Activated CD4-positive, alpha-beta memory T cell treated with anti-CD3 and anti-CD28 coated beads, Interleukin-2, amount 10 ng/mL, durations not matched to agents 7 days and 5 days (primary cell): ENCODE measurements at regions not wholly inside any gene's neighbourhood (a gene's known extent, or its start where the extent isn't known, plus 50 kb on each side); places are given as distances from the start of the nearest gene placed in this dataset.

Experiments
- CTCF ChIA-PET: fragments of 350-600 bp; sonication (Branson Sonifier 250); formaldehyde crosslinking; loops from one replicate; lab custom pipeline; 2021; ENCODE audit warnings: antibody characterized with exemption, inconsistent platforms; lab: Charles Lee
- POLR2A ChIA-PET: fragments of 350-600 bp; sonication (Branson Sonifier 250); formaldehyde crosslinking; loops from one replicate; lab custom pipeline; 2021; ENCODE audit warnings: antibody characterized with exemption; lab: Charles Lee
- DNase-seq: peaks from one replicate; pipeline ENCODE4 v3.0.0-alpha.2; 2020
- H3K27ac Mint-ChIP-seq: one replicate; pipeline ENCODE4 v1.8.0; 2021; ENCODE audit warnings: mild to moderate bottlenecking, mixed read lengths
- H3K27me3 Mint-ChIP-seq: one replicate; pipeline ENCODE4 v1.8.0; 2021; ENCODE audit warnings: mixed read lengths
- H3K36me3 Mint-ChIP-seq: one replicate; pipeline ENCODE4 v1.8.0; 2021; ENCODE audit warnings: low read depth, mixed read lengths
- H3K4me1 Mint-ChIP-seq: one replicate; pipeline ENCODE4 v1.8.0; 2021; ENCODE audit warnings: mixed read lengths
- H3K4me3 Mint-ChIP-seq: one replicate; pipeline ENCODE4 v1.8.0; 2021; ENCODE audit warnings: mild to moderate bottlenecking, mixed read lengths
- H3K9me3 Mint-ChIP-seq: one replicate; pipeline ENCODE4 v1.8.0; 2021; ENCODE audit warnings: mixed read lengths

- Mint-ChIP-seq H3K27me3 (no peaks in the 10 kb centered on the region), H3K27ac (no peak overlapping the region), H3K4me3 (no peak overlapping the region), H3K36me3 (no peaks in the 10 kb centered on the region), H3K4me1 (no peaks in the 10 kb centered on the region), H3K9me3 (peaks cover 7% of the 10 kb centered on the region)
- CTCF ChIA-PET = no interaction called here
- POLR2A ChIA-PET = no interaction called here
- no peak for DNase-seq
These were observed 181.0 kb upstream of the CHST9 start for GRCh38 chr18:27366151-27366550.

- ChIA-PET POLR2A (no interaction called here), CTCF (no interaction called here)
- H3K27me3 Mint-ChIP-seq = no peaks in the 10 kb centered on the region
- DNase-seq = no peak
- no peak overlapping the region for H3K4me3 Mint-ChIP-seq
- peaks cover 12% of the 10 kb centered on the region for H3K9me3 Mint-ChIP-seq
- H3K27ac Mint-ChIP-seq = no peak overlapping the region
- H3K36me3 Mint-ChIP-seq = no peaks in the 10 kb centered on the region
- H3K4me1 Mint-ChIP-seq = no peaks in the 10 kb centered on the region
These were observed 178.8 kb upstream of the CHST9 start for GRCh38 chr18:27363872-27364271.

- ChIA-PET CTCF (no interaction called here), POLR2A (no interaction called here)
- H3K27ac Mint-ChIP-seq = no peak overlapping the region
- no peaks in the 10 kb centered on the region for H3K4me1 Mint-ChIP-seq
- no peak for DNase-seq
- H3K27me3 Mint-ChIP-seq = no peaks in the 10 kb centered on the region
- peaks cover 5% of the 10 kb centered on the region for H3K9me3 Mint-ChIP-seq
- no peak overlapping the region for H3K4me3 Mint-ChIP-seq
- H3K36me3 Mint-ChIP-seq = no peaks in the 10 kb centered on the region
These were observed 176.4 kb upstream of the CHST9 start for GRCh38 chr18:27361477-27361876.

GRCh38 chr18:27355308-27355707, 170.2 kb upstream of the CHST9 start:
- POLR2A ChIA-PET = no interaction called here
- H3K27me3 Mint-ChIP-seq = no peaks in the 10 kb centered on the region
- H3K36me3 Mint-ChIP-seq = no peaks in the 10 kb centered on the region
- H3K4me1 Mint-ChIP-seq = no peaks in the 10 kb centered on the region
- no peak overlapping the region for H3K27ac Mint-ChIP-seq
- CTCF ChIA-PET = no interaction called here
- no peak for DNase-seq
- peaks cover 13% of the 10 kb centered on the region for H3K9me3 Mint-ChIP-seq
- H3K4me3 Mint-ChIP-seq = no peak overlapping the region

GRCh38 chr18:27353273-27353672, 168.2 kb upstream of the CHST9 start:
- no peak overlapping the region for H3K4me3 Mint-ChIP-seq
- ChIA-PET POLR2A (no interaction called here), CTCF (no interaction called here)
- H3K9me3 Mint-ChIP-seq = peaks cover 12% of the 10 kb centered on the region
- no peak for DNase-seq
- no peaks in the 10 kb centered on the region for H3K36me3 Mint-ChIP-seq
- H3K27ac Mint-ChIP-seq = no peak overlapping the region
- H3K4me1 Mint-ChIP-seq = no peaks in the 10 kb centered on the region
- no peaks in the 10 kb centered on the region for H3K27me3 Mint-ChIP-seq

- POLR2A ChIA-PET = no interaction called here
- H3K27me3 Mint-ChIP-seq = no peaks in the 10 kb centered on the region
These were observed 164.3 kb upstream of the CHST9 start for GRCh38 chr18:27349284-27349882.

GRCh38 chr18:27331606-27332005, 146.5 kb upstream of the CHST9 start:
- CTCF ChIA-PET = no interaction called here
- no peak overlapping the region for H3K4me3 Mint-ChIP-seq
- peaks cover 6% of the 10 kb centered on the region for H3K9me3 Mint-ChIP-seq
- POLR2A ChIA-PET = no interaction called here
- no peak for DNase-seq
- H3K4me1 Mint-ChIP-seq = no peaks in the 10 kb centered on the region
- no peaks in the 10 kb centered on the region for H3K27me3 Mint-ChIP-seq
- H3K27ac Mint-ChIP-seq = no peak overlapping the region
- no peaks in the 10 kb centered on the region for H3K36me3 Mint-ChIP-seq

More at GRCh38 chr18:27349284-27349882, 164.3 kb upstream of the CHST9 start:
- no peak overlapping the region for H3K4me3 Mint-ChIP-seq
- CTCF ChIA-PET = no interaction called here
- no peaks in the 10 kb centered on the region for H3K36me3 Mint-ChIP-seq
- H3K27ac Mint-ChIP-seq = no peak overlapping the region
- peaks cover 12% of the 10 kb centered on the region for H3K9me3 Mint-ChIP-seq
- H3K4me1 Mint-ChIP-seq = no peaks in the 10 kb centered on the region
- no peak for DNase-seq

GRCh38 chr18:27314996-27315395, 129.9 kb upstream of the CHST9 start:
- Mint-ChIP-seq H3K4me1 (no peaks in the 10 kb centered on the region), H3K4me3 (no peak overlapping the region), H3K27me3 (no peaks in the 10 kb centered on the region), H3K9me3 (peaks cover 3% of the 10 kb centered on the region), H3K36me3 (no peaks in the 10 kb centered on the region), H3K27ac (no peak overlapping the region)
- ChIA-PET POLR2A (no interaction called here), CTCF (no interaction called here)
- DNase-seq = no peak

GRCh38 chr18:27313678-27314077, 128.6 kb upstream of the CHST9 start:
- POLR2A ChIA-PET = no interaction called here

GRCh38 chr18:27312853-27313252, 127.7 kb upstream of the CHST9 start:
- Mint-ChIP-seq H3K4me3 (no peak overlapping the region), H3K27ac (no peak overlapping the region), H3K9me3 (peaks cover 3% of the 10 kb centered on the region), H3K27me3 (no peaks in the 10 kb centered on the region), H3K4me1 (no peaks in the 10 kb centered on the region), H3K36me3 (no peaks in the 10 kb centered on the region)
- CTCF ChIA-PET = no interaction called here
- DNase-seq = no peak
- POLR2A ChIA-PET = no interaction called here

More at GRCh38 chr18:27313678-27314077, 128.6 kb upstream of the CHST9 start:
- no peaks in the 10 kb centered on the region for H3K36me3 Mint-ChIP-seq
- no peaks in the 10 kb centered on the region for H3K4me1 Mint-ChIP-seq
- CTCF ChIA-PET = no interaction called here
- no peaks in the 10 kb centered on the region for H3K27me3 Mint-ChIP-seq
- H3K27ac Mint-ChIP-seq = no peak overlapping the region
- no peak overlapping the region for H3K4me3 Mint-ChIP-seq
- DNase-seq = no peak
- peaks cover 3% of the 10 kb centered on the region for H3K9me3 Mint-ChIP-seq

GRCh38 chr18:27312153-27312552, 127.0 kb upstream of the CHST9 start:
- H3K9me3 Mint-ChIP-seq = peaks cover 3% of the 10 kb centered on the region
- no peaks in the 10 kb centered on the region for H3K27me3 Mint-ChIP-seq
- H3K4me3 Mint-ChIP-seq = no peak overlapping the region
- no peak for DNase-seq
- POLR2A ChIA-PET = no interaction called here
- no peaks in the 10 kb centered on the region for H3K4me1 Mint-ChIP-seq
- H3K36me3 Mint-ChIP-seq = no peaks in the 10 kb centered on the region
- CTCF ChIA-PET = no interaction called here
- H3K27ac Mint-ChIP-seq = no peak overlapping the region

GRCh38 chr18:27311114-27311513, 126.0 kb upstream of the CHST9 start:
- Mint-ChIP-seq H3K36me3 (no peaks in the 10 kb centered on the region), H3K4me3 (no peak overlapping the region), H3K9me3 (peaks cover 7% of the 10 kb centered on the region), H3K4me1 (no peaks in the 10 kb centered on the region), H3K27ac (no peak overlapping the region), H3K27me3 (no peaks in the 10 kb centered on the region)
- DNase-seq = no peak
- POLR2A ChIA-PET = no interaction called here
- CTCF ChIA-PET = no interaction called here

- no peak for DNase-seq
- H3K27ac Mint-ChIP-seq = no peak overlapping the region
- ChIA-PET CTCF (no interaction called here), POLR2A (no interaction called here)
- no peaks in the 10 kb centered on the region for H3K4me1 Mint-ChIP-seq
- H3K4me3 Mint-ChIP-seq = no peak overlapping the region
- no peaks in the 10 kb centered on the region for H3K36me3 Mint-ChIP-seq
- H3K9me3 Mint-ChIP-seq = peaks cover 6% of the 10 kb centered on the region
- H3K27me3 Mint-ChIP-seq = no peaks in the 10 kb centered on the region
These were observed 116.7 kb upstream of the CHST9 start for GRCh38 chr18:27301615-27302378.
